ENCODE measurements at regions not wholly inside any gene's neighbourhood (a gene's known extent, or its start where the extent isn't known, plus 50 kb on each side); places are given as distances from the start of the nearest gene placed in this dataset.

DNA sequence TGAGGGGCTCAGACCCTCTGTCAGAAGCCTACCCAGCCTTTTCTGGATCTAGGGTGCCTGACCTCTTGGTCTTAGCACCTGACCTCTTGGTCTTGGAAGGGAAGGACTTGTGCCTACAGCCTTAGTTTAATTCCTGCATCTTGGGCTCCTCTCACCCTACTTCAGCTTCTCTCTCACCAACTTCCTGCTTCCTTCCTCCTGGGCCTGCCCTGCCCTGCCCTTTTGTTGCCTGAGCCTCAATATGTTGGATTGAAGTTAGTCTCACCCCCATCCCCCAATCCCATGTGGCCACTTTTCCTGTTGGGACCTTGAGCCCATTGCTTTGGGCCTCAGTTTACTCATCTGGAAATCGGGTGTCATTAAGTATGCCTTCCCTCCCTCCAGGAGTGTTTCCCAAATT, 206.2 kb upstream of the SKOR2 start:
- no peak for DNase-seq

DNA sequence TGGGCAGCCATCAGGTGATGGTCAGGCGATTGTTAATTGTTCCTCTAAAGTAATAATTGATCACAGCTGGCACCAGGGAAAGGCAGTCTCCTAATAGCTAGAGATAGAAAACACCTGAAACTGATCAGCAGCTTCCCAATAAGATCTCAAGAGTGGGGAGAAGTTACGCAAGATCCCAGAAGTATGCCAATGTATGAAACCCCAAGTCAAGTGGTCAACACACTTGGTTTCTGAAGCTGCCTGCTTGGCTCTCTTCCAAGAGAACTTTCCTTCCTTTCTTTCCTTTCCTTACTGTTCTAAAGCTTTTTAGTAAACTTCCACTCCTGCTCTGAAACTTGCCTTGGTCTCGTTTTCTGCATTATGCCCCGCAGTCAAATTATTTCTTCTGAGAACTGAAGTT, 201.6 kb upstream of the SKOR2 start:
- DNase-seq, result no peak

DNA sequence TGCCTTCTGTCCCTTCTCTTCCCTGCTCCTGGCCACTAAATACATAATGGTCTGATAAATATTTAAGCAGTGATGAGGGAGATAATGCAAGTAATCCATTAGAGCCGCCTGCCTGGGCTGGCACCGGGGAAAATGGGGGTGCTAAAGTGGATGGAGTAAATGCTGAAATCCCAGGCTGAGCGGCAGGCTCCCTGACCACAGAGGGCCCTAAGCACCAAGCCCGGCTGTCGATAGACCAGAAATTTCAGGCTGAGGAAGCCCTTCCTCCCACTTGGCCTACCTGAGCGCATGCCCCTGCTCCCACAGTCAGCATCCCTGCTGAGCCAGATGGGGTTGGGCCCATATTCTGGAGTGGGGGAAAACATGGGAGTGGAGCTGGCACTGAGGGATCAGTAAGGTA, 197.5 kb upstream of the SKOR2 start:
- DNase-seq, result no peak

DNA sequence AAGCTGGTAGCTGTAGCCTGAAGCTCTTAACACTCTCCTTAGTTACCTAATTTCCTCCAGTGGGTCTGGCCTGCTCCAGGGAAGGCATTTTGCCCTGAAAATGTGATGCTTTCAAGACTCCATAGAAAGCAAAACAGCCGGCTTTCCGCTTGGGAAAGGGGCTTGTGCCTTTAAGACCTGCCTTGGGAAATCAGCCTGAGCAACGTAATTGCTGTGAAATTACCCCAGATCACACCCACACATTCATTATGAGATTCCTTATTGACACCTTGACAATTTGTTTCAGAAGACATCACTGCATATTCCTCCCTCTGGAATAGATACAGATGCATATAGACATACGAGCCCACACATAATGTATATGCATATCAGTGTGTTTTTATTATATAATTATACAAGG, 190.5 kb upstream of the SKOR2 start:
- no peak for DNase-seq

DNA sequence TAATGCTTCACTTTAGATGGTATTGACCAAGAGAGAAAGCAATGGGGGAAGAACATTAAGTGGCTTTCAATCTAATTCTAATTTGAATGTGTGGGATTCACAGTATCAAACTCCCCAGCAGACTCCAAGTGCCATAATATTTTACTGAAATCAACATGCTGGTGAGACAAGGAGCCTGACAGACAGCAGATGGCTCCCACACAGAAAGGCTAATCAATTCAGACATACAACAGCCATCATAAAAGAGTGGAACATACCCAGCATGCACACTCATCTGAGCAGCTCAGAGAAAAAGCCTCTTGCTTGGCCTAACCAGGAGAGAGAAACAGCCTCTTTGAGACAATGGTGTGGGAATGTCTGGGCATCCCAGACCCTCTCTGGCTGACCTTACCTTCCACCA, 186.5 kb upstream of the SKOR2 start:
- no peak for DNase-seq

DNA sequence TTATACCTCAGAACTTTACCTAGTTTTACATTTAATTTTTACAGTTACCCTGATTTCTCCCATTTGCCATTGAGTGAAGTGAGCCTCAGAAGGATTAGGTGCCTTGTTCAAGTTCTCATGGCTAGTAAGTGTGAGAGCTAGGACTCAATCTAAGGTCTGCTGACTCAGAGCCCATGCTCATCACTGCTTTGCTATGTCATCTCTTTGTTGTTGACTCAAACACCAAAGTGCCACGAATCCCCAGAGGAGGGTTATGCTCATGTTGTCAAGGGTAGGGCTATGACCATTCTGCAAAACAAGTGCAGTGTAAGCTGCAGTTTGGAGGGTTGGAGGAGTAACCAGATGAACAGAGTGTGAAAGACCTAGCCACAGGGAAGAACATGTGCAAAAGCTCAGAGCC, 185.4 kb upstream of the SKOR2 start:
- no peak for DNase-seq

DNA sequence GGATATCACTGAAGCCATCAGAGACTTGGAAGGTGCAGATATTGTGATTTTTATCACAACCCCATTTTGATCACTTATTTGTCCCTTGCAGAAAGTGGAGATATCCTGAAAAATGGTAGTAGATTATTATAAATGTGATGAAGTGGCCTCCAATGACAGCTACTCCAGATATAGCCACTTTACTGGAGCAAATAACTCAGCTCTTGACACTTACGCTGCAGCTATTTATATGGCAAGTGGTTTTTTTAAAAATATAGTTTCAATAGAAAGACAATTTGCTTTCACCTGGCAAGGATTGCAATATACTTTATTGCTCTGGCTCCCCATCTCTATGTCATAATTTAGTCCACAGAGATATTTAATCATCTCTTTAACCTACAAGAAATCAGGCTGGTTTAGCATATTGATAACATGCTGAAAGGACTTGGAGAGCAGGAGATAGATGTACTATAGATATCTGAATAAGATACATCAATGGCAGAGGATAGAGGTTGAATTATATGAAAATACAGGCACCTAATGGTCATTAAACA, 182.8 kb upstream of the SKOR2 start:
- no peak for DNase-seq

DNA sequence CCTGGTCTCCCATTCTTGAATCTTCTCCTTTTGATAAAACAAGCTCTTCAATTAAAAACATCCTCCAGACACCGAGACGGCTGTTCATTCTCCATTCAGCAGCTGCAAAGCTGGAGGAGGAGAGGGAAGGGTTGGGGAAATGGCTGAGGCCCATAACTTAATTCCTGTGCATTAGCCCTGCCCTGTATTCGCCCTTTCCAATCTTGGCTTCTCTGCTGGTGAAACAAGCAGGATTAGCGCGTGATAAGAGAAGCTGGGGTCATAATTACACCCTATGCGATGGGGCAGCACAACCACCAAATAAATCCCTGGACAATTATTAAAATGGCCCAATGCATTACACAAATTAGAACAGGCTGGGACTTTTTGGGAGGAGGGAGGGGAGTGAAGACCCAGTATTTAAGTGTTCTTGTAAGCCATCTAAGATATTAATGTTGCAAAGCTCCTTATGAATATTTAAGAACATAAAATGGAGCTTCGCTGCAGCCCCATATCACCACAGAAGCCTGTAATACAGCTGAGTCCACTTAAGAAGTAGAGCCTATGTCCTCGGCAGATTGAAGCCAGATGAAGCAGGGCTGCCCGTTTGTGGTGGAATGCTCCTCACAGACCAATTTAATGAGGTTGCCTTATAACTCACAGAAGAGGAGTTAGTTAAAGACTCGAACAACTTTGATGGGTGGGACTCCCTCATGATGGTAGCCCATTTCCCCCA, 176.6 kb upstream of the SKOR2 start:
- DNase-seq, result no peak

DNA sequence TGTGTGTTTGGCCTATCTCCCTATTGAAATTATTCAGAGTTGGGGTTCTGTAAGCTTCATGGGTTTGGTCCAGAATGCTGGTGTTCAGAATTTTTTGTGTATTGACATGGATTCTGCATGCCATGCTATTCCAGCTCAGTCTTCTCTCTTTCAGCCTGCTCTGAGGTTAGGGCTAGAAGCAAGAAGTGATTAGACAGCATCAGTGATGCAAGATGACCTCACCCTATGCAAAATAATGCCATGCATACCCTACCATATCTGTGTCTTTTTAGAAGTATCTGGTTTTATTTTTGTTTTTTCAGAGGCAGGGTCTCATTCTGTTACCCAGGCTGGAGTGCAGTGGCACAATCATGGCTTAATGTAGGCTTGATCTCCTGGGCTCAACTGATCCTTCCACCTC, 175.6 kb upstream of the SKOR2 start:
- no peak for DNase-seq

DNA sequence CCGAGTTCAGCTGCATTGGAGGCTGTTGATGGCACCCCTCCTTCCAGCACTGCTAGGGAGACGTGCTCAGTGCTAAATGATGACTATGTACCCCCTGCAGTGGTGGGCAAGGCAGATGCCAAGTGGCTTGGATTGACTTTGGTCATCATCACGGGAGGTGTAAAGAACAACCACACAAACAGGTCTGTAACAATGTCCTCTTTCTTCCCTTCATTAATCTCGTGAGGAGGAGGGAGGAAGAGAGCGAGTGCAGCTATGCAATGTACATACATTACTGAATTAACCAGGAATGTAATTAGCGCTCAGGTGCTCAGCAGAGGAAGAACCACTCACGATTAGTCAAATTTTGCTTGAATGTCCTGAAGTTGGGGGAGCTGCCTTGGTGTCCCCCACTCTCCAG, 173.9 kb upstream of the SKOR2 start:
- no peak for DNase-seq

DNA sequence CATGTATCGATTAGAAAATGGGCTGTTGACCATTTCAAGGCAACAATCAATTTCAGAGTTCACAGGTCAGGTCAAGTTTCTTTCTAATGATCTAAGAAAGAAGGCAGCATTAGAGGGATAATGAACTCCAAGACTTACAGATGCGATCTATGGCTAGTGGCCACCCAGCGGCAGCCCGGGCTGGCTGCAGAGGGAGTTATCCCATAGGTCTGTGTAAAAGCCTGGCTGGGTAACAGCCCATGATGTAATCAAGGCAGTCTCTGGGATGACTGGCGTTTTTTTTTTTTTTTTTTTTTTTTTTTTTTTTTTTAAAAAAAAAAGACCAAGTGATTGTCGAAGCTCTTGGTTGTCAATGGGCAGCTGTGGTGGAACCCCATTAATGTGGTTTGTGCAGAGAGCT, 171.1 kb upstream of the SKOR2 start:
- DNase-seq, result no peak

DNA sequence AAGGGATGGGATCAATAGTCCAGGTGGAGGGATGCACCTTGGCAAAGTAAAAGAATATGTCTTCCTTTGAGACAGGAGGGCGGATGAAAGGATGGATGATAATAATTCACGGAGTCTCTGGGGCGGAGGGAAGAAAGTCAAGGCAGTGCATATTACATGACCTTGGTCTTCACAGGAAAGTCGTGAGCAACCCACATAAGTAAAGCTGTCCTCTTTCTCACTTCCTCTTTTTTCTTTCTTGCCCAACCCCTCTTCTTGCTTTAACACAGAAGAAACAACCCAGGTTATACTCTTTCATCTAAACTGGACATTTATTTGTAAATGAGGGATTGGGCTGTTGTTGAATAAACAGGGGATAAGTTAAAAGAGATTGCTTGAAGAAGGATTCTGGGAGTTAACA, 168.7 kb upstream of the SKOR2 start:
- no peak for DNase-seq

DNA sequence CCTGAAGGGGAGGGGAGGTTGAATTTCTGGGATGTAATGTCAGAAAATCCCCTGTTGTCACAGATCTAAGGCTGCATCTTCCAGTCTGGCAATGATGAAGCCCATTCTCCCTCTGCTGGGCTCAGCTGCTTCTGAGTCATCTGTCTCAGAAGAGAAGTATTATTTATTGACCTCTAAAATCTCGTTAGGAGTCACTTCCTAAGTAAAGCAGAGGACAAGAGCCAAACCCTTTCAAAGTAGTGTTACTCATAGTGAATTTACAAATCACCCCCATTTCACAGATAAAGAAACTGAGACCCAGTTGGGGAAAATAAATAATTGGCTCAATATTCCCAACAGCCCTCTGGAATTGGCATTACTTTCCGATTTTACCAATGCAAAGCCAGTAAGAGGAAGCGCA, 167.3 kb upstream of the SKOR2 start:
- no peak for DNase-seq

DNA sequence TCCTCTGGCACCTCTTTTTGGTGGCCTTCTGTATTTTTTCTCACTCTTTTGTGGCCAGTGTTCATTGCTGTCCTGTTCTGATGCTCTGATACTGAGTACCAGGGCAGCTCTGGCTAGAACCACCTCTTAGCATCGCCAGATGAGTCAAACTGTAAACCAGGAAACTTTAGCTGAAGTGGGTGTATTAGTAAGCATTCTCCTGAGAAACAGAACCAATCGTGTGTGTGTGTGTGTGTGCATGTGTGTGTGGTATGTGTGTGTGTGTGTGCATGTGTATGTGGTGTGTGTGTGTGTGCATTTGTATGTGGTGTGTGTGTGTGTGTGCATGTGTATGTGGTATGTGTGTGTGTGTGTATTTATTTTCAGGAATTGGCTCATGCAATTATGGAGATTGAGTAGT, 166.3 kb upstream of the SKOR2 start:
- no peak for DNase-seq

DNA sequence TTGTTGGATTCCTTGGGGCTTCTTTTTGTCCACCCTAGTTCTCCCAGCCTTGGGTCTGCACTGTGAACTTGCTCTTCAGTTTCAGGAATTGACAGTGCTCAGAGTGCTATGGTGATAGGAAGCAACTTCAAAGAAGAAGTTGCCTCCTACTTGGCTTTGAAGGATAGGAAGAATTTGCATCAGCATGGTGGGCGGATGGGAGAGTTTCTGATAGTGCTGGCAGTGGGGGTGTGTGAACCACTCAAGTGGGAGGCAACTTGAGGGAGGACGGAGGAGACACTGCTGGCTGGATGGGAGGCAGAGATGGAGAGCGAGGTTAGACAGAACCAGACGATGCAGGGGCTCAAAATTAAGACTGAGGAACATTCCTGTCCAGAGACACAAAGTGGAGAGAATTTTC, 164.4 kb upstream of the SKOR2 start:
- DNase-seq, result no peak

DNA sequence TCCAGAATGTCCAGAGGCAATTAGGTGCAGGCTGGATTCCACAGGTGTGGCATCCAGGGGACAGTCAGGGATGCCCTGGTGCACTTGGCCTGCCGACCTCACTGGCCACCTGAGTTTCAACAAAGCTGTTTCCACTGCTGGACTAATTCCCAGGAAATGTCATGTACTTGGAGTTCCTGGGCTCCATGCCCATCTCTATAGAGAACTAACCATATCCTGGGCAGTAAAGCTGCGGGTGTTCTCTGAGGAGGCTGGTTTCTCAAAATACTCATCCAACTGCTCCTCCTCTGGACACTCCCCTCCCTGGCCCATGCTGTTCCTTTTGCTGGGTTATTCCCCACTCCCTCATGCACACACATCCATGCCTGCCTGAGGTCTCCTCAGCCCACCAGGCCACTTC, 161.9 kb upstream of the SKOR2 start:
- no peak for DNase-seq

DNA sequence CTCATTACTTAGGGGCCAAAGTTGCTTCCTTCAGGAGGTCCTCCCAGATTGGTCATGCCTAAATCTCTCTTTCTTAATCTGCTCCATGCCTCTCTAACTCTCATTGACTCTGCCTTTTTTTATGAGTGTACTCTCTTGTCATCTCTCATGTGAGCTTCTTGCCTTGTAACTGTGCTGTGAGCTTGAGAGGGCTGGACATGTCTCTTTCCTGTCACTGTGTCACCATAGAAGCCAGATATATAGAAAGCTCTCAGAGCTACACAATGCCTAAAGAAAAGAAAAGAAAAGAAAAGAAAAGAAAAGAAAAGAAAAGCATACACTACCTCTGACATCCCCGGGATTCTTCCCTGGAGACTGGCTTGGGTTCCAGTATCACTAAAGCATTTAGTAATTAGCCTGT, 161.5 kb upstream of the SKOR2 start:
- DNase-seq, result no peak

DNA sequence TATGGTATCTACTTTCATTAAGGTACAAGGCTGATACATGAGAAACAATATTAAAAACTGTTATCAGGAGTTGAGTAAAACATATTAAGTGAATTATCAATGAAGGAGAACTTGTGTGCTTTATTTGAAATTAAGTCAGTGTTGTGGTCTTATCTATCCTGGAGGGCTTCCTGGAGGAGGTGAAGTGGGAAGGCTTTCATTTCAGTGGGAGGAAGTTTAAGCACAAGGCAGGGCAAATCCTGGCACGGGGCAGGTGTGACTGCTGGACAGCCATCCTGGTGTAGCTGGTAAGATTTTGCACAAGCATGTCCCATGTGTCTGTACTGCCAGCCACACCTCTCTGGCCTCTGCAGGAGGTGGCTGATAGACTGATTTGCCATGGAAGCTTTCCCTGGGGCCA, 159.7 kb upstream of the SKOR2 start:
- no peak for DNase-seq

DNA sequence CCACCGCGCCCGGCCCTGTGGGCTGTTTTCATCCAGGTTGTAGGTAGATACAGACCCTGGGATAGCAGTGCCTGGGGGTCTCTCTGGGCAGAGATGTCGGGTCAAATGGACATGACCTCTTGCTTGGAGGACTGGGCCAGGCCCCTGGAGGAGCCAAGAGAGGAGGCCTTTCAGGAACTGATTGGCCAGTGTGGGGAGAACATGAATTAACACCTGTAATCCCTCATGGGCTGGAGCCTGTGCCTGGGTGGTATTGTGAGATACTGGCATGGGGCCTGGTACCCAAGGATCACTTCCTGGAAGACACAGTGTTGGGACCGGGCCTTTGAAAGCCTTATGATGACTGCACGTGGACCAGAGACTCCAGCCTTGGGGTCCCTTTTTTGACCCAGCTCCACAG, 158.7 kb upstream of the SKOR2 start:
- no peak for DNase-seq

DNA sequence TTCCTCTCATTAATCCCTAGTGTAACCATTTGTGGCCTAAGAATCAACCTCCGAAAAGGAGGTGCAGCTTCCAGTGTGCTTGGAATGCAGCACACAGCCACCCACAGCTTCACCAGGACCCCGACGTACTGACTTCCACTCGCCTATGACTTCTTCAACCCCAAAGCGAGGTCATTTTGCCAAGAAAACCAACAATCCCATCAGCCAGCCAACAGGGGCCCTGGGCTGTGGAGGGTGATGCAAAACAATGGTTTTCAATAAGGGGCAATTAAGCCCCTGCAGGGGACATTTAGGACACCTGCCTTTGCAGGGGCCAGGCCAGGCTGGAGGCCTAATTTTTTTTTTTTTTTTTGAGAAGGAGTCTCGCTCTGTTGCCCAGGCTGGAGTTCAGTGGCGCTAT, 158.1 kb upstream of the SKOR2 start:
- DNase-seq, result no peak

DNA sequence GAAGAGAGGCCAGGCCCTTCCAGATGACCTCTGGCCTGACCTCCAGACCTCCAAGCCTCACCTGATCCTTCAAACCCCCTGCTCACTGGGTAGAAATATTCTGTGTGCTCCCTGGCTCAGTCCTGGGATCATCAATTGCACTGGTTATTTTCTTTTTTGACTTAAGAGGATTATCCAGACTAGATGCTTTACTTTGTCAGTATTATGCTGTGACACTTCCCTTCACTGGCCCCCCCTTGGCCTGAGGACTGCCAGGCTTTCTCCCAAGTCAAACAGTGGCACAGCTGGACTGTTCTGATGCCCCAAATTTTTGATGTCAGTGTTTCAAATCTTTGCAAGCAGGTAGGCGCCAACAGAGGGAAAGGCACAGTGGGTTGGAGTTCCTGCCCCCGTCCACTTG, 156.3 kb upstream of the SKOR2 start:
- DNase-seq, result no peak

DNA sequence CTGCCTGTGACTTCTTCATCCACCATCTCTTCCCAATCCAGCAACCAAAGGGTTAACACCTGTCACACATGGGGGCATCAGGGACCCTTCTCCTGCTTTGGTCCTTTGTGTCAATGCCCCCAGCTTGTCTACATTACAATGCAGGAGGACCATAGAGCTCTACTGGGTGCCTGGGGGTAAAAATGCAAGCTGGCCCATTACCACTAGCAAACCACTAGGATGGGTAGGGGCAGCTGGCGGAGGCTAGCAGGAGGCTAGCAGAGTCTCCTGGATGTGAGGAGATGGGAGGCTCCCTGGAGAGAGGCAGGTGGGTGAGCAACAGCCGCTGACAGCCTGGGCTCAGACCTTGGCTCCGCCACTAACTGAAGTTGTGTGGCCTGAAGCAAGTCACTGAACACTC, 153.4 kb upstream of the SKOR2 start:
- no peak for DNase-seq

DNA sequence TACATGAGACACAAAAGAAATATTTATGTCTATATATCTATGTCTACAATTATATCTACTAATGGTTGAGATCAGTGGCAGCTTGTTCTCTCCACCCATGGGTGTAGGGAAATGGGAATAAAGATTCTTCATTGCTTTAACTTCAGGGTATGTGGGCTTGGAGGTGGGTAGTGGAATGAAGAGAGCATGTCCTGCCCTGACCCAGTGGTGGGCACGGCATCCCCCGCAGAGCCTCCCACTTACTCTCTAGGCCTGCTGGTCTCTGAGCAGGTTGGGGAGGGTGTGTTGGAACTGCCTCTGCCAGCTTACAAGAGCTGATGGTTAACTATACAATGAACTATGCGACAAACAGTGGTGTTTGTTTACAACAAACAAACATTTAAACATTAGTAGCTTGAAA, 152.5 kb upstream of the SKOR2 start:
- DNase-seq, result no peak

DNA sequence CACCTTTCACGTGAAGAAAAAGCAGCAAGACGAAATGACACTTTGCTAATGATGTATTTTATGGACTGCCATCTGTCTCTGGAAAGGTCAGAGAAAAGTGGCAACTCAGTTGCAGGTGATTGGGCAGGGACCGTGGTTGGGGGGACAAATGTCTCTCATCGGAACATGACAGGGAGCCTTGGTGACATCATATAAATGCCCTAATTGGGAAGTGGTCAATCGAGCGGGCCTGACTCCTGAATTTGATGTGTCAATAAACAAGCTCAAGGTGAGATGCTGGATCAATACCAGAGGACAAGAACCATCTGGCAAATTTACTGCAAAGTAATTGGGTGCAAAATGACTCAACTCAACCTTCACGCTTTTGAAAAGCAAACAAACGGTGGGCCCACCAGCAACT, 151.9 kb upstream of the SKOR2 start:
- no peak for DNase-seq

DNA sequence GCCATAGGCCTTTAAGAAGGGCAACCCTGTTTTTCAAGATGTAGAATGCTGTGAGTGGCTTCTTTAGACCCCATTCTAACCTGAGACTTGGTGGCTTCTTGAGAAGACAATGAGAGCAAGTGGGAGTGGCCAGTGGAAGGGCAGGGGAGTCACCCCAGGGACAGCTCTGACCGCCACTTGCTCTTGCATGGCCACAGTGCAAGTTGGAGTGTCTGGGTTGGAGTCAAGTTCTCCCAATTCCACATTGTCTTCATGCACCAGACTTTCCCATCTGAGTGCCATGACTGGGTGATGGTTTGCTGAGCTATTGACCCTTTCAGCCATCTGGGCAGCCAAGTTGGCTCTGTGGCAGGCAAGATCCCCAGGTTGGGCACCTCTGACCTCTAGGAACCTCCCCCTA, 148.0 kb upstream of the SKOR2 start:
- no peak for DNase-seq
